HG03095 (cell line): ENCODE measurements at regions not wholly inside any gene's neighbourhood (a gene's known extent, or its start where the extent isn't known, plus 50 kb on each side); places are given as distances from the start of the nearest gene placed in this dataset.
"Not testable (repeated sequence)": the region's sequence is repeated elsewhere in the genome, so short reads cannot be mapped to it uniquely, and the experiment has no call there.

Experiments used
- ATAC-seq: cut with Tn5 transposase; IDR thresholded peaks from one replicate; pipeline ENCODE4 v1.9.1; 2021; ENCODE audit warnings: moderate library complexity; ENCODE audit not compliant: unreplicated experiment

DNA sequence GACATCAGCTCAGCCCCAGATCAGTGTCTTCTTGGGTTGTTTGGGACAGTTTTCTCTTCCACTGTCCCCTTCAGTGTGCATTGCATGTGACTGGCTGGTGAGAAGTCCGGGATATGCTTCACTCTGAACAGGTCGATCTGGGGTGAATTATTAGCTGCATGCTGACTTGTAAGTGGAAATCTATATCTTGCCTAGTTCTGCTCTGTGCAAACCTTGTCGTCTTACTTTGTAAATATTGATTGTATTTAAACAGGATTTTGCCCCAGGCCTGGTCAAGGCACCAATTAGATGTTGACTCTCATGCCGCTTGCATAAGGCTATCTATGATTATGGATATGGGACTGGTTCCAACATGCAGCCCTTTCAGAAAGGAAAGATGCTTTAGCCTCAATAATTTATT lies 669.7 kb downstream of the TYW1 start:
- ATAC-seq = not testable (repeated sequence)

DNA sequence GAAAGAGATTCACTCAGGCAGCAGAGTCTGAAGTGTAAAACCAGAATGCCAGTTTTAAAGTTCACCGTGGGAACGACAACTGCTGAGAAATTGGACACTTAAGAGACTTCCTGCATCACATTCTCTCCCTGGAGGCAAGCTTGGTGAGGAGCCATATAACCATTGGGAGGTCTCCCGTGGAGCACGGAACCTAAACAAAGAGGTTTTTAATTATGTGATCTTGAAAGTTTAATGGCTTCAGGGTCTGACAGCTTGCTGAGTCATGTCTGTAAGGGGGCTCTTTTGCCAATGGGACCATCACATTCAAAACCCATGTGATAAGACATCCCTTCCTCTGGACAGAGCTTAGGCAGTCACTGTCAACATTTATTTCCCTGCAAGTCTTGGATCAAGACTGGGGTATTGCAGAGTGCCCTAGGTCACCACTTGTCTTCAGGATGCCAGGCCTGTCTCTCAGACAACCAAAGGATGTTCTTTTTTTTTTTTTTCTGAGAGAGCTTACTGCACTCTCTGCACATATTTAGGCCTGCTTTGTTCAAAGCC lies 674.4 kb downstream of the TYW1 start:
- ATAC-seq = no peak

DNA sequence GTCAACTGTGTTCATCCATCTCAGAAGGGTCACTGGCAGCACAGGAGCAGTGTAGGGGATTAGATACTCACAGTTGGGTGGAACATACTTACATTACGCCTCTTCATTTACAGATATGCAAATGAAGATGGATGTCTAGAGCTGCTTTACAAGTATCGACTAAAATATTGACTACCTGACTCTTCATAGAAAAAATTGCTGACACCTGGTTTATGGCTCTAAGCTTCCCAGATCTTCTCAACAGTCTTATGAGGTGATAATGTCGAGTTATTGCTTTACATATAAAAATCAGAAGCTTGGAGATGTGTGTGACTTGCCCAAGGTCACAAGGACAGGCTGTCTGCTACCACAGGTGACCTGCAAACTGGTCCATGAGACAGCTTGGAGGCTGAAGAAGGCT lies 677.2 kb downstream of the TYW1 start:
- ATAC-seq = no peak

DNA sequence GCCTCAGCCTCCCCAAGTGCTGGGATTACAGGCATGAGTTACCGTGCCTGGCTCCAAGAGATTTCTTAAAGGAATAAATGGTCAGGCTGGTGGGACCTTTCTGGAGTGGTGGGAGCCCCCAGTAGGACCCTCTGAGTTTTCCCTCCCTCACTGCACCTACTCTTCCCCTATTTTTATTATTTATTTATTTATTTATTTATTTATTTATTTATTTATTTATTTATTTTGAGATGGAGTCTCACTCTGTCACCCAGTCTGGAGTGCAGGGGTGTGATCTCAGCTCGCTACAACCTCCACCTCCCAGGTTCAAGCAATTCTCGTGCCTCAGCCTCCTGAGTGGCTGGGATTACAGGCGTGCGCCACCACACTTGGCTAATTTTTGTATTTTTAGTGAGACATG lies 678.2 kb downstream of the TYW1 start:
- ATAC-seq = not testable (repeated sequence)

DNA sequence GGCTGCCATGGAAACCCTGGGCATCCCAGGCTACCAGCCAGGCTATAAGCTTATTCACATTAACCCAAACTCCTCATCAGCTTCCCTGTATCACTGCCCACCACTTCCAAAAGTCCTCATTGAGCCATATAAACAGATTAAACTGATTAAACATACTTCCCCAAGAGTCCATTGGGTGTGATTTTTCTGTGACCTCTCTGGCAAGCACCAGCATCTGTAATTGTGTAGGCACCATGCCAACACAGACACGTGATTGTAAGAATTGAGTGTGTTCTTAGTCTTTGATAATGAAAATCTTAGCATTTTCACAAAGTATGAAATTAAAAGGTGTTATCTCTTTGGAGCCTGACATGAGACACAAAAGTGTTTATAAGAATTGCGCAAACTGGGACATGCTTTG lies 679.3 kb downstream of the TYW1 start:
- no peak for ATAC-seq

DNA sequence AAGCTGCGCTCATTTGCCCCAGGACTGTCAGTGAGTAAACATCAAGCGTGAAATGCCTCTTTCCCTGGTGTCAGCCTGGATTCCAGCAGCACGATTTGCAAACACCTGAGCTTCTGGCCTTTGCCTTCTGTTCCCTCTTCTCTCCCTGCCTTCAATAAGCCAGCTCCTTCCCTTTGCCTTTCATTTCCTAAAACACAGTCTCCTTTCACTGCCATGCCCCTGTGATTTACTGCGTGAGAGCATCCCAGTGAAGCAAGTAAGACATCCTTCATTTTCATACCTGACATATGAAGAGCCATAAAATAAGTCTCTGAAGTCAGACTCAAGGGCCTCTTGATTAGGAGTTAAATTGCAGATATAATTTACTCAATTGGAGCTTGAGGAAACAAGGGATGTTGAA lies 681.8 kb downstream of the TYW1 start:
- ATAC-seq = no peak

DNA sequence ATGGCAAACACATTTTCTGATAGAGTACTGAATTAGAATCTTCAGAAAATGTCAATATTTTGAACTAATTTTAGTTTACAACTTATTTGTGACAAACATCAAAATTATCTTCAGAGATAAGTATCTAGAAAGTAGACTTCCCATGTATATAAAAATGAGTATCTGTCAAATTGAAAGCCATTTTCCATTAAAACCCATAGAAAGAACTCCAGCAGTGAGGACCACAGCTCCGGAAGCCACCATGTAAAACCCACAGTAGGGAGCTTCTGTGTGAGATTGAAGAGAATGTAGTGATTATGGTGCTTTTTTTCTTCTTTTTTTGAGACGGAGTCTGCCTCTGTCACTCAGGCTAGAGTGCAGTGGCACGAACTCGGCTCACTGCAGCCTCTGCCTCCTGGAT lies 687.0 kb downstream of the TYW1 start:
- no peak for ATAC-seq

DNA sequence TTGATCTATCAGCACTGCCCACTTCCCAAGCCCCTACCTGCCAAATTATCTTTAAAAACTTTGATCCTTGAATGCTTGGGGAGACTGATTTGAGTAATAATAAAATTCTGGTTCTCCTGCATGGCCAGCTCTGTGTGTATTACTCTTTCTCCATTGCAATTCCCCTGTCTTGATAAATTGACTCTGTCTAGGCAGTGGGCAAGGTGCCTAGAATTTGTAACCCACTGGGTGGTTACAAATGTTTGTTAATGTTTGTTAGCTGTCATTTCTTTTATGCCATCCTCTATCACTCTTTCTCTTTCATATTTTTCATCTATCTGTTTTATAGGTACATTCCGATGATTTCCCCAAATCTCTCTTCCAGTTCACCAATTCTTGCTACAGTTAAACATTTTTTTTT lies 694.1 kb downstream of the TYW1 start:
- no peak for ATAC-seq

DNA sequence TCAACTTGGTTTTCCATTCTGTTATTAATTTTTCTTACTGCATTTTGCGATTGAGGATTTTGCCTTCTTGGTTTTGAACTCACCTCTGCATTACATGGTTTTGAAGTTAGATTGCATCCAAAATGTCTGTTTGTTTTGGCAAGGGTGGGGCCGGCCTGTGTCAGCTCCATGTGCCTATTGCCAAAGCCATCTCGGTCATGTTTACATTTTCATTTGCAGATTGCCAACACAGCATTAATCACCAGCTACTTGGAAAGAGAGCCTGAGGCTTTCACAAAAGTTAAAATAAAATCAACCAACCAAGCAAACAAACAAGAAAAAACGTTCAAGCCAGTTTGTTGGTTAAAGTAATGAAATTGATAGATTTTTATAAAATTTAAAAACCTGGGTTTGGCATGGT lies 695.8 kb downstream of the TYW1 start:
- ATAC-seq = no peak

DNA sequence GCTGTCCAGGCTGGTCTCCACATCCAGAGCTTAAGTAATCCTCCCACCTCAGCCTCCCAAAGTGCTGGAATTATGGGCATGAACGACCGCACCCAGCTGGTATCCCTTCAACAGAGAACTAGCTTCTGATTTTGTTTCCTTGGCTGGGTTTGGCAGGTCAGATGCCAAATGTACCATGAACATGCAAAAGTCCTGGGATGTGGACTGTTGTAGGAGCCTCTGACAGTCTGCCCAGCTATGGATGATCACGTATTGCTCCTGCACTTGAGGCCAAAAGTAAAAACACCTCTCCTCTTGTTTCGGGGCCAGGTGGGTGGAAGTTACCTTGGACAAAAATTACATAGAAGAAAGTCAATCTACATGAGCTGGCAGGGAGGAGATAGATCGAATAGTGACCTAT lies 699.5 kb downstream of the TYW1 start:
- no peak for ATAC-seq

DNA sequence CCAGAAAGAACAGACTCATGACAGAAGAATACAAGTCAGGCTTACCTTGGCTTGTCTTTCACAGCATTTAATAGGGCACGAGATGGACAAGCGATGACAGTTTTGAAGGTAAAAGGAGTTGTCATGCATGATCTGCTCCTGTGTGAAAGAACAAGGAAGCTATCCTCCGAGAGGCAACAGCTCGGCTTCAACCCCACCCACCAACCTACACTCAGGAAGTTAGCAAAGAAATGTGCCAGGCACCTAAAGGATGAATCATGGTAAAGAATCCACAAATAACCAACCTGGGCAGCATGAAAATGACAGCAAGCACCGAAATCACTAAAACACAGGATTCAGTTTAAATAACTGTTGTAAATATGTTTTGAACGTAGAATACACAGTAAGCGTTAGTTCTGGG lies 700.2 kb downstream of the TYW1 start:
- ATAC-seq = no peak

DNA sequence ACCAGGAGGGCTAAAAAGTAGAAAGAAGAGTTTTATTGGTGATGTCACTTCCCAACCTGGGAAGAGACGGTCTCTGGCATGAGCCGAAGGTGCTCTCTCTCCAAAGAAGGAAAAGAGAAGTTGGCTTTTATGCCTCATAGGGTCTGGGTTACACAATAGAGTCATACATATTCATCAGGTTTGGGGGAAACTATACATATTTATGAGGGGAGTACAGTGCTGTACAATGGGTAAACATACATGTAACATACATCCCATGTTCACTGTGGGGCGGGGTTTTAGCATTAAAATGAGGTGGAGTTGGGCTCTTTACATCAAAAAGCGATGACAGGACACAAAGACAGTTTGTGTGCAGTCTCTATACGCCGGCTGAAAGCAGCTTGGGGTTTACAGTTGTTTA lies 701.7 kb downstream of the TYW1 start:
- no peak for ATAC-seq

DNA sequence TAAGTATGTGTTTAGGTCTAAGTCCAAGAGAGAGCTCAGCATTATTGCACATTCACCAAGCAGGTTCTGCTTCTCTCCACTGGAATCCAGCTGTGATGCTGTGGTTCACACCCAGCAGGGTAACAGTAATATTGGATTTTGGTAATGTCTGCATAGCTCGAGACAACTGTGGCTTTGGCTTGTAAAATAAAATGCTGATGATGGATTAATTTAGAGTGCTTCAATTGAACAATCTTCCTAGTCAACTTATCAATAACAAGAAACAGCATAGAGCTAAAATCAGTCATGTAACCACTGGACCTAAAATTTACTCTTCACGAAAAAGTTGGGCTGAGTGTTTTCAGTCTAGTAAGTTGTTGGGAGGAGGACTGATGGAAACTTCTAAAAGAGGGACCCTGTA lies 709.2 kb downstream of the TYW1 start:
- no peak for ATAC-seq

DNA sequence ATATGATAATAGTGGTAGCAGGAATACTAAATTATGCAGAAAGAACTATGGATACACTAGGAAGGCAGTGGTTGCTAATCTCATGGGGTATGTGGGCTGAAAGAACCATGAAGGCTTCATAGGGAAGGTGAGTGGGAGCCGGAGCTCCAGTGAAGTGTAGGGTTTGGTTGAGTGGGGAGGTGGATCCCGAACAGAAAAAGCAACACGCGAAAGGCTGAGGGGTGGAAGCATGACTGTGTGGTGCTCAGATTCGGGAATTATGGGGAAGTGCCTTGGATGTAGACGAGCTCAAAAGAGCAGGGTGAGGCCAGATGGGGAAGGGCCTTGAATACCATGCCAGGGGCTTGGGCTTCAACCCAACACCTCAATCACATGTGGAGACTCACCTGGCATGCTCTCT lies 715.1 kb downstream of the TYW1 start:
- no peak for ATAC-seq

DNA sequence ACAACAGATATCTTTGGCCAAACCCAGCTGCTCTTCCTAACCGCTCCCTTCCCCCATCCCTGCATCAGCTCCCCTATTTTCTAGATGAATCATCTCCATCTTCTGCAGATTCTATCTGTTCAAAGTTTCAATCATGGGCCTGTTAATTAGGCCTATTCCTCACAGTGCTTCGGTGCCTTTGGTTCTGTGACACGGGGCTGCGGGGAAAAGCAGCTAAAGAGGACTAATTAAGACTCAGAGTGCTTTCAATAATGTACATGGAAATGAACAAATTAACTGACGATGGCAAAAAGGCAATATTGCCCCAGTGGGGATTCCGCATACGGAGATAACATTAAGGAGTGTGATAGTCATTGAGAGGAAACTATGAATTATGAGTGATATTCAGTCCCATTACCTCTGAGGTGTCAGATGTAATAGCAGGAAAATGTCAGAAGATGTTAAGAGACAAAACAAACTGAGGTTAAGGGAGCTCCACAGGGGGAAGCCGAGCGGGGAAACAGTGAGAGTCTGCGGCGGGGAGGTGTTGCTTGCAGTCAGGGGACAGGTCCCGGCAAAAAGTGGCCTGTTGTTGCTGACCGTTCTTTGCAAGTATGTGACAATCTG lies 716.9 kb downstream of the TYW1 start:
- ATAC-seq = no peak

DNA sequence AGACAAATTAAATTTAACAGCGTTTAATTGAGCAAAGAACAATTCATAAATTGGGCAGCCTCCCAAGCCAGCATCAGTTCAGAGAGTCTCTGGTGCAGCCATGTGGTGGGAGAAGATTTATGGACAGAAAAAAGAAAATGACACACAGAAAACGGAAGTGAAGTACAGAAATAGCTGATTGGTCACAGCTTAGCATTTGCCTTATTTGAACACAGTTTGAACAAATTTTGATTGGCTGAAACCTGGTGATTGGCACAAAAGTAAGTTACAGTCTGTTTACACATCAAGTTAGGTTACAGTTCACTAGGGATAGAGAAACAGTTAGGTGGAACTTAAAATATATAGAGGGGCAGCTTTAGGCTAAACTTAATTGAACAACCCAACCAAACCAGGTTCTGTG lies 720.1 kb downstream of the TYW1 start:
- no peak for ATAC-seq

DNA sequence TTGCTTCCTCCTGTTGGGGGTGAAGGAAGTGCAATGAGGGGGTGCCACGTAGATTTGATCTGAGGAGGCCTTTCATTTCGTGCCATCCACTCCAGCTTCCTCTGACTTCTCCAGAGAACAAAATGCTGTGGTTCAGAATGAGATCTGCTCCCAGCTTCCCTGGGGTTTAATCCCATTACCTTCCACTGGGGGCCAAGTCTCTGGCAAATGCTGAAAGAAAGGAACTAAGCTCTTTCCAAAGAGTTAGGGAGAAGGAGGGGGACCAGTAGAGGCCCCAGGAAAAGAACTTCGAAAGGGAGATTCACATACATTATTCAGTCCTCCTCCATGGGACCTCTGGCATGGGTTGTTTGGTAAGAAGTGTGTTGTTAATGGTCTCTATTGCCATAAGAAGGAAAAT lies 727.0 kb downstream of the TYW1 start:
- no peak for ATAC-seq

DNA sequence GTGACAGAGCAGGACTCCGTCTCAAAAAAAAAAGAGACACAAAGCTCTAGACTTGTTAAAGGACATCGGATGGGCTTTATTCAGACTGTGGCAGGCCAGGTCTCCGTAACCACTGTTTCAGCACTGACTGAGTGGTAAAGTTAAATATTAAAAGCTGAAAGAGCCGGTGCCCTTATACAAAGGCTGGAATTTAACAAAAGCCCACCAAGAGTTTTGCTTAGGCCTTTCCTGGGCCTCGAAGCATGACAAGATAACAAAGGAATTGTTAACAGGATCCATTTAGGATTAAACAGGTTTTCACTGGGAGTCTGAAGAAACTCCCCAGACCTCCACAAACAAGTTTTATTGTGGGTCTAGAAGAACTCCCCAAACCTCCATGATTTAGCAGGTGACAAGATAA lies 727.8 kb downstream of the TYW1 start:
- no peak for ATAC-seq

DNA sequence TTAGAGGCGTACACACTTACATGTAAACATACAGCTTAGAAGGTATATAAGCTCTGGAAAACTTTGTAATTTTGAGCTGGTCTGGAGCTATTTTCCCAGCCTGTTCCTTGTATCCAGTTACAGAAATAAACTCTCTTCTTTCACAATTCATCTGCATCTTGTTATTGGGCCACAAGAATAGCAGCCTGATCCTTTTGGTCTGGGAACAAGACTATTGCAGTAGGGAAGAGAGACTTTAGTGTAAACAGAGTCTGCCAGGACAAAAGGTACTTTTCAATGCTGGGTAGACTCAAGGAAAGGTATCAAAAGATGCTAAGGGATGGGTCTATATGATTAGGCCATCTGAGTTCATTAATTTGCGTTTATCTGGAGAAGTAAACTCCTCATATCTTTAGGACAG lies 728.3 kb downstream of the TYW1 start:
- no peak for ATAC-seq

DNA sequence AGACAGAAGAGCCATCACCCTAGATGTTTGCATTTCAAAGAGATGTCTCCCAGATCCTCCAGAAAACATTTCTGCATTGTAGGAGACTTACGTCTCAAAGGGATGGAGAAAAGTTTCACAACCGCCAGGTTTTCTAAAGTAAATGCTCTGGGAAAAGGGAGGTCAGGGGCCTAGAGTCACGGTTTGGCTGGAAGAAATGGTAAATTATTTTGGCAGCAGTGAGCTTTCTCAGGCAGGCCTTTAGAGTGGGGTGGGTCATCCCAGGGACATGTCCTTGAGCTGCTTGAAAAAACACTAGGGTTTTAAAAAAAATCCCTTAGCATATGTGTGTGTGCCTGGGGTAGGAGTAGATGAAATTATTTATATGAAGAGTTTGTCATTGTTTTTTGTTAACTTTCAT lies 728.8 kb downstream of the TYW1 start:
- no peak for ATAC-seq

DNA sequence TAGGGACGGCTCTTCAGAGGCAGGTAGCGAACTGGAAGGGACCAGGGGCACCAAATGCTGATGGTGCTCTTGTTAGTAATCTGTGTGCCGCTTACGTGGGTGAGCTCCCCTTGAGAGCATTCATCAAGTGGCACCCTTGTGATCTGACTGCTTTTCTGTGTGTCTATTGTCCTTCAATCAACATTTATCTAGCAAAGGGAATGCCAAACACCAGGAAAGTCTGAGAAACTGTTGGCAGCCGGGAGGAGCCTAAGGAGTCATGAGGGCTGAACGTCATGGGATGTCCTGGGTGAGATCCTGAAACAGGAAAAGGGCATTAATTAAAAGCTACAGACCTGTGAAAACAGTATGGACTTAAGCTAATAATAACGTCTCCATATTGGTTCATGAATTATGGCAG lies 733.1 kb downstream of the TYW1 start:
- no peak for ATAC-seq

DNA sequence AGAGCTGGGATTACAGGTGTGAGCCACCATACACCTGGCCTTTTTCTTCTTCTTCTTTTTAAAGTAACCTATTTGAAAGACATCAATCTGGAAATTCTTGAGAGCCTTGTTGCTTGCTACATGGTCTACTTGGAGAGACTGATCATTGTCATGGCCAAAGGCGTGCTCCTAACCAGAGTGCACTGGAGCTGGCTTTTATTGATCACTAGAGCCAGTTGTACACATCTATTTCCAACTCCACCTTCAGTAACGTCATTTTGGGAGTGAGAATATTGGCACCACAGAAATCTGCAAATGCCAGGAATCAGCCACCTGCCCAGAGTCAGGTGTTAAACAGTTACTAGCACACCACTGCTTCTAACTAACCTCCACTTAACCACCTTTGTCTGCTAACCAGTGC lies 735.1 kb downstream of the TYW1 start:
- no peak for ATAC-seq

DNA sequence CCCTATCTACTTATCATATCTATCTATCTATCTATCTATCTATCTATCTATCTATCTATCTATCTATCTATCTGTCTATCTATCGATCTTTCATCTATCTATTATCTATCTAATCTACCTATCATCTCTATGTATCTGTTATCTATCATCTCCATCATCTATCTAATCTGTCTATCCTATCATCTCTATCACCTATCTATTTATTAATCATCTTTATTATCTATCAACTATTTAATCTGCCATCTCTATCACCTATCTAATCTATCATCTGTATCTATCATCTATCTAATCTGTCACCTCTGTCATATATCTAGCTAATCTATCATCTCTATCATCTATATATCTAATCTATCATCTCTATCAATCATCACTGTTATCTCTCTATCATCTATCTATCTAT lies 736.3 kb downstream of the TYW1 start:
- no peak for ATAC-seq
